HG03378 (cell line): ENCODE measurements at regions not wholly inside any gene's neighbourhood (a gene's known extent, or its start where the extent isn't known, plus 50 kb on each side); places are given as distances from the start of the nearest gene placed in this dataset.
"Not testable (repeated sequence)": the region's sequence is repeated elsewhere in the genome, so short reads cannot be mapped to it uniquely, and the experiment has no call there.

Source experiments
- ATAC-seq: cut with Tn5 transposase; IDR thresholded peaks from one replicate; pipeline ENCODE4 v1.9.1; 2021; ENCODE audit warnings: mild to moderate bottlenecking, moderate library complexity; ENCODE audit not compliant: unreplicated experiment

GRCh38 chr7:138169441-138169851 is 93.2 kb downstream of the AKR1D1 start:
- no peak for ATAC-seq

- no peak for ATAC-seq
These were observed 94.0 kb downstream of the AKR1D1 start for GRCh38 chr7:138170298-138170697.

GRCh38 chr7:138170959-138171703 is 94.9 kb downstream of the AKR1D1 start:
- ATAC-seq = peak; percentile 98

GRCh38 chr7:138173548-138173947 is 97.3 kb downstream of the AKR1D1 start:
- ATAC-seq = no peak

- no peak for ATAC-seq
These were observed 99.8 kb downstream of the AKR1D1 start for GRCh38 chr7:138176060-138176459.

- ATAC-seq = no peak
These were observed 107.9 kb downstream of the AKR1D1 start for GRCh38 chr7:138184191-138184590.

GRCh38 chr7:138185132-138185908 is 109.1 kb downstream of the AKR1D1 start:
- ATAC-seq = no peak

GRCh38 chr7:138186951-138187351 is 110.7 kb downstream of the AKR1D1 start:
- ATAC-seq = no peak

- no peak for ATAC-seq
These were observed 112.1 kb downstream of the AKR1D1 start for GRCh38 chr7:138188290-138188858.

- no peak for ATAC-seq
These were observed 118.3 kb downstream of the AKR1D1 start for GRCh38 chr7:138194567-138194966.

GRCh38 chr7:138195151-138195571 is 118.9 kb downstream of the AKR1D1 start:
- ATAC-seq = no peak

- ATAC-seq = not testable (repeated sequence)
These were observed 120.3 kb downstream of the AKR1D1 start for GRCh38 chr7:138196503-138196946.

- ATAC-seq = no peak
These were observed 121.0 kb downstream of the AKR1D1 start for GRCh38 chr7:138196971-138197896.

GRCh38 chr7:138204285-138204981 is 128.2 kb downstream of the AKR1D1 start:
- ATAC-seq = no peak

GRCh38 chr7:138204982-138205298 is 128.7 kb downstream of the AKR1D1 start:
- ATAC-seq = no peak

- ATAC-seq = no peak
These were observed 129.4 kb downstream of the AKR1D1 start for GRCh38 chr7:138205614-138206150.

GRCh38 chr7:138207555-138207971 is 131.3 kb downstream of the AKR1D1 start:
- ATAC-seq = no peak

GRCh38 chr7:138208142-138208570 is 131.9 kb downstream of the AKR1D1 start:
- ATAC-seq = no peak

GRCh38 chr7:138208864-138209263 is 132.6 kb downstream of the AKR1D1 start:
- ATAC-seq = no peak

GRCh38 chr7:138212314-138212713 is 136.1 kb downstream of the AKR1D1 start:
- no peak for ATAC-seq
